ENCODE measurements at regions not wholly inside any gene's neighbourhood (a gene's known extent, or its start where the extent isn't known, plus 50 kb on each side); places are given as distances from the start of the nearest gene placed in this dataset.

- TF ChIP-seq CTCF (IDR thresholded peaks at IDR 0.05) (no peak), POLR2A (IDR thresholded peaks at IDR 0.05) (no peak), EP300 (IDR thresholded peaks at IDR 0.05) (no peak)
Measured at GRCh38 chr12:97306147-97306546, 156.5 kb upstream of the RMST start.
